Activated CD8-positive, alpha-beta memory T cell treated with anti-CD3 and anti-CD28 coated beads for 36 hours (primary cell): ENCODE measurements at regions not wholly inside any gene's neighbourhood (a gene's known extent, or its start where the extent isn't known, plus 50 kb on each side); places are given as distances from the start of the nearest gene placed in this dataset.
"Not testable (repeated sequence)": the region's sequence is repeated elsewhere in the genome, so short reads cannot be mapped to it uniquely, and the experiment has no call there.

Experiments
- CTCF ChIA-PET: fragments of 350-600 bp; sonication (Branson Sonifier 250); formaldehyde crosslinking; loops from one replicate; lab custom pipeline; 2021; ENCODE audit warnings: antibody characterized with exemption; lab: Charles Lee
- POLR2A ChIA-PET: fragments of 350-600 bp; sonication (Branson Sonifier 250); formaldehyde crosslinking; loops from one replicate; lab custom pipeline; 2021; ENCODE audit warnings: antibody characterized with exemption; lab: Charles Lee

- POLR2A ChIA-PET, CTCF ChIA-PET: not testable (repeated sequence)
These were observed 135.8 kb upstream of the PRICKLE2 start for GRCh38 chr3:64361036-64361435.

DNA sequence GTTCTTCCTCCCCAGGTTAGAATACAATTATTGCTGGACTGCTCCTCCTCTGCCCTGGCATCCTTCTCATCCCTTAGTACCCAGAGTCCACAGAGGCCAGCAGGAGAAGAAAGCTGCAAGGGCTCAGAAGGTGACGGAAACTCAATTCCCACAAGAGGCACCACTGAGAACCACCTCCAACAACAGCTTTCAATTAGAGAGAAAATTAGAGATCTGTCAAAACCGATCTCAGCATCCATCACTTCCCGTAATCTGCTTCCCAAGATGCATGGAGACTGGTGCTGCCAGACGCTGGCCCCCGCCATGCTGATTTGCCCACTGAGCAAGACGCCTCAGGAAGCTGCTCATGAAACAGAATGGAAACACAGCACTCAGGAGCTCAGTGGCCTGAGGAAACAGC is 135.0 kb upstream of the PRICKLE2 start:
- CTCF ChIA-PET, result no interaction called here
- POLR2A ChIA-PET, result no interaction called here

DNA sequence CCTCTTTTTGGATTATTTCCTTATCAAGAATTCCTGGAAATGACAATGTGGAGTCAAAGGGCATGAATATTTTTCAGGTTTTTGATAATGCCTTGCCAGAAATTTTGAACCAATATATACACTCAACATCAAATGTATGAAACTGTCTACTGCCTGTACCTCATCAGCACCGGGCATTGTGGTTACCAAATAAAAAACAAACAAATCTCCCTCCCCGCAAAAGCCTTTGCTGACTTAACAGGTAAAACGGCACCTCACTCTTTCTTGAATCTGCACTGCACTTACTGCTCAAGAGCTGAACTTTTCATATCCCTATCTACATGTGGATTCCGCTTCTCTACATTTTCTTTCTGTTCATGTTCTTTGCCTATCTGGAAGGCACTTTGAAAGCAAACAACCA is 134.5 kb upstream of the PRICKLE2 start:
- ChIA-PET CTCF (no interaction called here), POLR2A (no interaction called here)

DNA sequence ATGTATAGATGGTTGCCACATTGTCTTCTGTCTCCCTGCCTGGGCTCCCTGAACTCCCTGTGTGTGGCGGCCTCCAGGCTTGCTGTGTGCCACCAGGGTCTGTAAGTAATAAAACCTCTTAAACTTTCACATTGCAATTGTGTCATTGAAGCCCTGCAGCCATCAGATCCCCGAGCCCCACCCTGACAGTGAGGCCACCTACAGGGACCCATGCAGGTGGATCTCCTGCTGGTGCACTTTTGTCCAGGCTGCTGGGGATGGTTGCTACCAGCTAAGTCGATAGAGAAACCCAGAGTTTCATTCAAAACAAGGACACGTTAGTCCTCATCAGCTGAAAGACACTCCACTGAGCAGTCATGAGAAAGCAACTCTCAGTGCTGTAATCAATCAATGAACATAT is 133.6 kb upstream of the PRICKLE2 start:
- ChIA-PET CTCF (no interaction called here), POLR2A (no interaction called here)

DNA sequence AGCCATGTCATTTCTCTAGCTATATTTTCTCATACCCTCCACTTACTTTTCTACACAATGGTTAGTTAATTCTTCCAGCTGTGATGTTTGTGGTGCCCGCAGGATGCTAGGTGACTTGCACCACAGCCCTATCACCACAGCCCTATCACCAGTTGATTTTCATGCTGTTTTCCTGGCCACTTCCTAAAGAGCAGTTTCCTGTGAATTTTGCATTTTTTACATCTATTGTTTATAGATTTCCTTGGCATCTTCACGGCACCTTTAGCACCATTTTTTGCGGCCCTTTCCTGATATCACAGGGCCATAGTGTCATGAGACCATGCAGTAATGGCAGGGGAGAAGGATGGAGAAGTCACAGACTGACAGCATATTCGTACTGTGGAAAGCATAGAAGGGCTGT is 132.9 kb upstream of the PRICKLE2 start:
- CTCF ChIA-PET, result no interaction called here
- POLR2A ChIA-PET, result no interaction called here

- ChIA-PET CTCF (no interaction called here), POLR2A (no interaction called here)
These were observed 132.2 kb upstream of the PRICKLE2 start for GRCh38 chr3:64357481-64357880.

GRCh38 chr3:64355401-64355807 is 130.1 kb upstream of the PRICKLE2 start:
- ChIA-PET POLR2A (no interaction called here), CTCF (no interaction called here)

DNA sequence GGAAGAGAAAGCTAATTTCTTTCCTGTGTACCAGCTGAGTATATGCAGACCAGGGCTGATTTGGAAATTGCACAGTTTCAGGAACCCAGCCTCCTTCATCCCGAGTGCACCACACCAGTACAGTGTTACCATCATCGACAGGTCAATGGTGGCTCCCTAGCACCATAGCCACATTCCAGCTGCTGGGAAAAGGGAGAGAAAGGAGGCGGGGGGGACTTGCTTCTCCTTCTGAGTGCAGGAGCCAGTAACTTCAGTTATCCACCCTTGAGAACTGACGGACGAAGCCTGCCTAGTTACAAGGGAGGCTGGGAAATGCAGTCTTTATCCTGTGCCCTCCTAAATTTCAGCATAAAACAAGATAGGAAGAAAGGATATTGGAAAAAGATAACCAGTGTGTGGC is 129.7 kb upstream of the PRICKLE2 start:
- POLR2A ChIA-PET, result no interaction called here
- CTCF ChIA-PET, result no interaction called here

DNA sequence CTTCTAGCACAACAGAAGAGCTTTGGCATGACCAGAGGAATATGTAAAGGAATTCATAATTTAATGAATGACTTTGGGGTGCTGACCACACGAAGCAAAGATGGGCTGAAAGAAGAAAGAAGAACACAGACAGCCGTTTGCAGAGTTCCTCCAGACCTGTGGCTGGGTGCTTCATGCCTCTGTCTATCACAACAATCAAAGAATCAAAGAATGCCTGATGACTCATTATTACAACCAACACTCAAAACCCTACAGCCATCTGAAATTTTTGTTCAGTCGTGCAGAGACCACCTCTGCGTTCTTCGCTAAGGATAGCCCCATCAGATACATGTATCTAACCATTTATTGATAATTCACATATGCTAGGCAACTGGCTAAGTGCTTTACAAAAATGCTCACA is 129.0 kb upstream of the PRICKLE2 start:
- ChIA-PET POLR2A (no interaction called here), CTCF (no interaction called here)

- ChIA-PET CTCF (no interaction called here), POLR2A (no interaction called here)
These were observed 128.0 kb upstream of the PRICKLE2 start for GRCh38 chr3:64353226-64353625.

DNA sequence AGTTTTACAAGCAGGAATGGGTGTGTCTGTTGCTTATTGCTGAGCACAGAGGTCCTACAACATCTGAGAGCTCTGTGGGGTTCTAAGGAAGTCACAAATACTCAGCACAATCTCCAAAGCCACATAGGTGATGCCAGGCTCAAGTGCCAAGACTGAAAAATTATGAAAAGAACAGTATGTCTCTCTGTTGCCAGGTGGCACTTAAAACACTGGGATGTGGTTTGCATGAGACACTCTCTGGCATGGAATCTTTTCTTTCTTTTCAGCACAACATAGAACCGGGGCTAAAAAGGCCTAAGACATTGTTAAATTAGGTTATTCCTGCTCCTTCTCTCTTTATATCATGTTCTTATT is 127.3 kb upstream of the PRICKLE2 start:
- ChIA-PET CTCF (no interaction called here), POLR2A (no interaction called here)

GRCh38 chr3:64351713-64352638 is 126.7 kb upstream of the PRICKLE2 start:
- CTCF ChIA-PET, result no interaction called here
- POLR2A ChIA-PET, result no interaction called here

GRCh38 chr3:64349551-64349950 is 124.3 kb upstream of the PRICKLE2 start:
- POLR2A ChIA-PET, result no interaction called here
- CTCF ChIA-PET, result interaction anchor here (0.7 kb wide), 1 partner anchor 52 kb away, joined by 3 read pairs; no protein-coding TSS in a partner anchor

GRCh38 chr3:64345371-64345770 is 120.1 kb upstream of the PRICKLE2 start:
- ChIA-PET POLR2A (no interaction called here), CTCF (no interaction called here)

DNA sequence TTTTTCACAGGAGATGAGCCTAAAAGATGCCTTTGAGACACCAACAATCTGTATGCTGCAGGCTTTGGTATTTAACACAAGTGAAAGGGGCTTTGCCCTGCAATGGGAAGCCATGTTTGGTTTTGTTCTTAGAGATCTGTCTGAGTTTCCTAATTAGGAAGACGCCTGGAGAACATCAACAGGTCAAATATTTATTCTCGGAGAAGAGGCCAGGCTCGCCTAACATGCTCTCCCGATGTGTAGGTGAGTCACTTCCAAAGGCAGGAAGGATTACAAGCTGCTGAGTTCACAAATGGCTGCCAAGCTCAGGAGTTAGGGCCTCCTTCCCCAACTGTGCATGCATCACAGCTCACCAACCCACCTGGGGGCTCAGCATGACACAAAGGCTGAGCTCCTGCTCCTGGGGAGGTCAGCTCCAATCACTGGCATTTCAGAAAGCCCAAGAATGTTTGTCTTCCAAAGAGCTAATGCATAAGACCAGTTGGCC is 119.5 kb upstream of the PRICKLE2 start:
- POLR2A ChIA-PET, result no interaction called here
- CTCF ChIA-PET, result no interaction called here

DNA sequence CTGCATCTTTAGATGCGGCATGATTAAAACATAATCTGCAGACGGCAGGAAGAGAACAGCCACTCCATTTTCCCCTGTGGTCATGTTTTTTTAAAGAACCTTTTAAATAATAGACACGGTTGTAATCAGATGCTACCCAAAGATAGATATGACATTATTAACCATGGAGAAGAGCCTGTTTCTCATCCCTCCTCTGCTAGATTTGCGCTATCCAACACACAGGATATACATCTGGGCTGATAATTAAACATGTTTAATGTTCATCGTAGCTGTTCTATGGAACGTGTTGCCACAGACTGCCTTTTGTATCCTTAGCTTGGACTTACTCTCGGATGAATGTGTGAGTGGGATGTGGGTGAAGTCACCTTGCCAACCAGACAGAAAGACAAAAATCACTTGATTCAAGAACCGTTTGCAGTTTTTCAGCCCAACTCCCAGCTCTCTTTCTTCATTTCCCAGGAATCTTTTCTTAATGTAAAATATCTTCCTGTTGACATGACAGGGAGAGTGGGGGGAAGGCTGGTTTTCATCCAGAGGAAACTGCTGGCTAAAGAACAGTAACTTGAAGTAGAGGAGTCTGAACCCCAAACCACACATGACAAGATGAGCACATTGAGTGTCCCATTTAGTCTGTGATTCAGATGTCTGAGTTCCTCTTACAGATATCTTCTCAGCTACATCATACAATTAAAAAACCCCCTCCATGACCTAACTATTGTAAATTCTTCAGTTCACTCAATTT is 118.6 kb upstream of the PRICKLE2 start:
- ChIA-PET POLR2A (no interaction called here), CTCF (no interaction called here)

DNA sequence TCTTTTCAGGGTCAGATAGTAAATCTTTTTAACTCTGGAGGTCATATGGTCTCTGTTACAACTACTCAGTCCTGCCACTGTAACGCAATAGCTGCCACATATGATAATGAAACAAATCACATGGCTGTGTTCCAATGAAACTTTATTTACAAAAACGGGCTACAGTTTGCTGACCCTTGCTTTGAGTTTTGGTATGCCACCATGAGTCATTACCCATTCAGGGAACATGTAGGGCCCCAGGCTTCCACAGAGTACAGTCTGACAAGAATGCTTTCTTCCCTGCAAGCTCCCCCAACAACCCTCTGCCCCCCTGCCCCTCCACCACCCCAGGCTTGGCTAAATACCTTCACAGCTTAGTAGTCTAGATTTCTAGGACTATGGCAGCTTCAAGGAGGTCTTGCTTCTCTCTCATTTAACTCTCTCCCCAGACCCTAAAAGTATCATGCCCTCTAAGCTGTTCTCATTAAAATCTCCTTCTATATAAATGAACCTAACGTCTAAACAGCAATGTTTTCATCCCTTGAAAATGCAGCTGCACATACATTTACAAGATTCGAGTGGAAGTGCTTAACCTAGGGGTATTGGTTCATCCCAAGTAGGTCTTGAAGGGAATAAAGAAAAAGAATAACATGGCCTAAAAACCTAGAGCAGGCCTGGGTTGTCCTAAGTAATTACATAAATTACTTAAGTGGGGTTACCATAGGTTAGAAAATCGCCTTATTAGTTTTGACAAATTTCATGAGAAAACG is 117.8 kb upstream of the PRICKLE2 start:
- CTCF ChIA-PET, result no interaction called here
- POLR2A ChIA-PET, result no interaction called here

- ChIA-PET CTCF (no interaction called here), POLR2A (no interaction called here)
These were observed 116.0 kb upstream of the PRICKLE2 start for GRCh38 chr3:64341296-64341695.

DNA sequence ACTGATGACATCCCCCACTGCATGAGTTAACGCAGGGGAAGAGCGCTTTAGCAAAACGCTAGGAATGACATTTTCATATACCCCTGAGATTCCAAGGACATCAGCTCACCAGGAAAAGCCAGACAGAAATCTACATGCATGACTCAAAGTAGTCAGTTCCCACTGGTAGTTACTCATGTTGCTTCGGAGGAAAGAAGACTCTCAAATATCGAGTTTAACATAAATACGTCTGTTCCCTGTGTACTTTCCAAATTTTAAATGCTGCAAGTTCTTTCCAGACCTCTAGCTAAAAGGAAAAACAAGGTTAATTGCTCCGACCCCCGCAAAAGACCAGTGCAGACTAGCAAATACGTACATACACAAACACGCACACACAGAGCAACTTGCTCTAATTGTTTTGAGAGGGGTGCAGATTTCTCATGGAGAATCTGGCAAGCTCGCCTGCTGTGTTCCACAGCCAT is 115.4 kb upstream of the PRICKLE2 start:
- POLR2A ChIA-PET, result no interaction called here
- CTCF ChIA-PET, result no interaction called here

- ChIA-PET CTCF (no interaction called here), POLR2A (no interaction called here)
These were observed 111.2 kb upstream of the PRICKLE2 start for GRCh38 chr3:64336488-64336887.
